Liver (tissue), 8 donors: ENCODE measurements at regions not wholly inside any gene's neighbourhood (a gene's known extent, or its start where the extent isn't known, plus 50 kb on each side); places are given as distances from the start of the nearest gene placed in this dataset.

ENCODE experiments used
- DNase-seq: peaks from one replicate; pipeline ENCODE4 v3.0.0-alpha.2; 2017; ENCODE audit warnings: low spot score
- H3K27ac ChIP-seq, 2 donors: one replicate each; pipeline ENCODE4 v1.7.0; 2013; ENCODE audit warnings: inconsistent platforms in 2 of 2, low read length in 2 of 2, control low read depth in 1 of 2, low read depth in 1 of 2, mild to moderate bottlenecking in 1 of 2
- H3K27me3 ChIP-seq, 4 donors: one replicate each; pipeline versions ENCODE4 v1.6.1 to v1.7.0; 2013; ENCODE audit warnings: low read length in 3 of 4, inconsistent platforms in 1 of 4, mild to moderate bottlenecking in 1 of 4, moderate library complexity in 1 of 4; ENCODE audit not compliant: control insufficient read depth in 4 of 4, insufficient read depth in 4 of 4
- H3K36me3 ChIP-seq, 4 donors: one replicate each; pipeline versions ENCODE4 v1.6.1 to v1.7.0; 2013; ENCODE audit warnings: low read length in 3 of 4, mild to moderate bottlenecking in 3 of 4, low read depth in 1 of 4, moderate library complexity in 1 of 4; ENCODE audit not compliant: control insufficient read depth in 4 of 4, insufficient read depth in 3 of 4
- H3K4me1 ChIP-seq, 4 donors: one replicate each; pipeline versions ENCODE4 v1.6.1 to v1.7.0; 2013; ENCODE audit warnings: low read length in 3 of 4, mild to moderate bottlenecking in 3 of 4, moderate library complexity in 1 of 4; ENCODE audit not compliant: control insufficient read depth in 4 of 4, insufficient read depth in 4 of 4
- H3K4me3 ChIP-seq, 3 donors: one replicate each; pipeline versions ENCODE4 v1.6.1 to v1.7.0; 2013; ENCODE audit warnings: low read length in 3 of 3, control low read depth in 1 of 3, low read depth in 1 of 3, mild to moderate bottlenecking in 1 of 3
- H3K9ac ChIP-seq, 2 donors: one replicate each; pipeline ENCODE4 v1.7.0; 2013; ENCODE audit warnings: low read length in 2 of 2, mild to moderate bottlenecking in 2 of 2, moderate library complexity in 2 of 2, control low read depth in 1 of 2, low read depth in 1 of 2
- H3K9me3 ChIP-seq, 4 donors: one replicate each; pipeline versions ENCODE4 v1.6.1 to v1.7.0; 2013; ENCODE audit warnings: low read length in 3 of 4; ENCODE audit not compliant: control insufficient read depth in 4 of 4
- EGR1 ChIP-seq, 2 donors: IDR thresholded peaks; 2 replicates each; pipeline ENCODE4 v1.6.1; 2016 to 2018; ENCODE audit warnings: antibody characterized with exemption in 2 of 2, low read depth in 2 of 2
- FOXA1 ChIP-seq: IDR thresholded peaks from 2 replicates; pipeline ENCODE4 v1.6.1; 2016; ENCODE audit warnings: antibody characterized with exemption
- FOXA2 ChIP-seq: IDR thresholded peaks from 2 replicates; pipeline ENCODE4 v1.6.1; 2016; ENCODE audit warnings: antibody characterized with exemption
- GABPA ChIP-seq, 2 donors: IDR thresholded peaks in 1 of 2; conservative IDR thresholded peaks in 1 of 2; 2 replicates each; pipeline ENCODE4 v1.6.1; 2016; ENCODE audit warnings: antibody characterized with exemption in 2 of 2, mild to moderate bottlenecking in 1 of 2, moderate library complexity in 1 of 2
- HNF4A ChIP-seq, 2 donors: conservative IDR thresholded peaks; 2 replicates each; pipeline ENCODE4 v1.6.1; 2016; ENCODE audit warnings: antibody characterized with exemption in 2 of 2, mild to moderate bottlenecking in 2 of 2
- HNF4G ChIP-seq: IDR thresholded peaks from 2 replicates; pipeline ENCODE4 v1.6.1; 2016; ENCODE audit warnings: antibody characterized with exemption
- JUND ChIP-seq, 2 donors: IDR thresholded peaks; 2 replicates each; pipeline ENCODE4 v1.6.1; 2016; ENCODE audit warnings: antibody characterized with exemption in 2 of 2
- NR2F2 ChIP-seq: IDR thresholded peaks from 2 replicates; pipeline ENCODE4 v1.6.1; 2016; ENCODE audit warnings: antibody characterized with exemption
- RAD21 ChIP-seq, 2 donors: IDR thresholded peaks; 2 replicates each; pipeline ENCODE4 v1.6.1; 2016; ENCODE audit warnings: antibody characterized with exemption in 2 of 2, mild to moderate bottlenecking in 2 of 2
- RXRA ChIP-seq, 2 donors: IDR thresholded peaks; 2 replicates each; pipeline ENCODE4 v1.6.1; 2017 to 2018; ENCODE audit warnings: antibody characterized with exemption in 2 of 2, mild to moderate bottlenecking in 1 of 2
- SP1 ChIP-seq: IDR thresholded peaks from 2 replicates; pipeline ENCODE4 v1.6.1; 2018; ENCODE audit warnings: antibody characterized with exemption, mild to moderate bottlenecking
- TAF1 ChIP-seq: conservative IDR thresholded peaks from 2 replicates; pipeline ENCODE4 v1.6.1; 2016; ENCODE audit warnings: antibody characterized with exemption, mild to moderate bottlenecking
- YY1 ChIP-seq: IDR thresholded peaks from 2 replicates; pipeline ENCODE4 v1.6.1; 2016; ENCODE audit warnings: antibody characterized with exemption, mild to moderate bottlenecking
- WGBS: extraction: QIAGEN DNeasy Blood & Tissue Kit; methylation state at CpG from one replicate; pipeline ENCODE4 v1.1.7; 2013; 5-methylcytosine and 5-hydroxymethylcytosine counted together
- TF ChIP-seq, protein P1 (sequence below): IDR thresholded peaks from 2 replicates; pipeline ENCODE4 v1.6.1; 2016; ENCODE audit warnings: antibody characterized with exemption, mild to moderate bottlenecking
- TF ChIP-seq, protein P2 (sequence below): IDR thresholded peaks from 2 replicates; pipeline ENCODE4 v1.6.1; 2016; ENCODE audit warnings: antibody characterized with exemption
- TF ChIP-seq, protein P3 (sequence below): IDR thresholded peaks from 2 replicates; pipeline ENCODE4 v1.6.1; 2016; ENCODE audit warnings: antibody characterized with exemption
- TF ChIP-seq, protein P4 (sequence below): fragments of 150-350 bp; IDR thresholded peaks from 2 replicates; pipeline ENCODE4 v1.5.1; 2017; ENCODE audit warnings: improper control_type of control experiment, low read depth, low read length; ENCODE audit not compliant: missing input control
- TF ChIP-seq, protein P5 (sequence below): IDR thresholded peaks from 2 replicates; pipeline ENCODE4 v1.6.1; 2016; ENCODE audit warnings: antibody characterized with exemption
- donor health status: healthy.
- donor health status: healthy.
- donor health status: healthy.
- donor health status: healthy.
- donor health status: healthy.

DNA sequence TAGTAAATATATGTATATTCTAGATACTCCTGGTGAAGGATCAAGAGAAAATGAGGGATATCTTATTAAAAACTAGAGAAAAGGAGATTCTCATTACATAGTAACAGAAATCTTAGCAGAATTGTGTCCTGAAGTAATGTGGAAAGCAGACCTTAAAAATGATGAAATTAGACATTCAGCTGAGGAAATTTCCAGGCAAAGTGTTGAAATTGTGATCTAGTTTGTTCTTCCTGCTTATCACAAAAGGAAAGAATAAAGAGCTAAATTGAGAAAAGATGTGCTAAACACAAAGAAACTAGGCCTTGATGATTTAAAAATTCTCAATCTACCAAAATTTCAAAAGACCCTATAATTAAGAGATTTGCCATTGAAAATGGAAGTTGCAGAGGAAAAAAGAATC is 362.6 kb upstream of the PLSCR5 start:
- Histone ChIP-seq H3K4me3 (no peak overlapping the region), H3K4me1 (no peaks in the 10 kb centered on the region), H3K9me3 (no peaks in the 10 kb centered on the region), H3K36me3 (no peaks in the 10 kb centered on the region), H3K27ac (no peak overlapping the region), H3K9ac (no peak overlapping the region), H3K27me3 (no peaks in the 10 kb centered on the region)
- TF ChIP-seq, protein P1, sequence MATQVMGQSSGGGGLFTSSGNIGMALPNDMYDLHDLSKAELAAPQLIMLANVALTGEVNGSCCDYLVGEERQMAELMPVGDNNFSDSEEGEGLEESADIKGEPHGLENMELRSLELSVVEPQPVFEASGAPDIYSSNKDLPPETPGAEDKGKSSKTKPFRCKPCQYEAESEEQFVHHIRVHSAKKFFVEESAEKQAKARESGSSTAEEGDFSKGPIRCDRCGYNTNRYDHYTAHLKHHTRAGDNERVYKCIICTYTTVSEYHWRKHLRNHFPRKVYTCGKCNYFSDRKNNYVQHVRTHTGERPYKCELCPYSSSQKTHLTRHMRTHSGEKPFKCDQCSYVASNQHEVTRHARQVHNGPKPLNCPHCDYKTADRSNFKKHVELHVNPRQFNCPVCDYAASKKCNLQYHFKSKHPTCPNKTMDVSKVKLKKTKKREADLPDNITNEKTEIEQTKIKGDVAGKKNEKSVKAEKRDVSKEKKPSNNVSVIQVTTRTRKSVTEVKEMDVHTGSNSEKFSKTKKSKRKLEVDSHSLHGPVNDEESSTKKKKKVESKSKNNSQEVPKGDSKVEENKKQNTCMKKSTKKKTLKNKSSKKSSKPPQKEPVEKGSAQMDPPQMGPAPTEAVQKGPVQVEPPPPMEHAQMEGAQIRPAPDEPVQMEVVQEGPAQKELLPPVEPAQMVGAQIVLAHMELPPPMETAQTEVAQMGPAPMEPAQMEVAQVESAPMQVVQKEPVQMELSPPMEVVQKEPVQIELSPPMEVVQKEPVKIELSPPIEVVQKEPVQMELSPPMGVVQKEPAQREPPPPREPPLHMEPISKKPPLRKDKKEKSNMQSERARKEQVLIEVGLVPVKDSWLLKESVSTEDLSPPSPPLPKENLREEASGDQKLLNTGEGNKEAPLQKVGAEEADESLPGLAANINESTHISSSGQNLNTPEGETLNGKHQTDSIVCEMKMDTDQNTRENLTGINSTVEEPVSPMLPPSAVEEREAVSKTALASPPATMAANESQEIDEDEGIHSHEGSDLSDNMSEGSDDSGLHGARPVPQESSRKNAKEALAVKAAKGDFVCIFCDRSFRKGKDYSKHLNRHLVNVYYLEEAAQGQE = no peak
- no peak for TF ChIP-seq FOXA1
- no peak for TF ChIP-seq SP1
- TF ChIP-seq RXRA (IDR thresholded peaks at IDR 0.05) = no peak
- TF ChIP-seq, protein P2, sequence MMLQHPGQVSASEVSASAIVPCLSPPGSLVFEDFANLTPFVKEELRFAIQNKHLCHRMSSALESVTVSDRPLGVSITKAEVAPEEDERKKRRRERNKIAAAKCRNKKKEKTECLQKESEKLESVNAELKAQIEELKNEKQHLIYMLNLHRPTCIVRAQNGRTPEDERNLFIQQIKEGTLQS = no peak
- no peak for TF ChIP-seq HNF4G
- no peak for TF ChIP-seq NR2F2
- no peak for TF ChIP-seq JUND (IDR thresholded peaks at IDR 0.05)
- no peak for TF ChIP-seq FOXA2
- no peak for TF ChIP-seq EGR1 (IDR thresholded peaks at IDR 0.05; ENCODE audit: low read depth in 2 of 2)
- TF ChIP-seq, protein P3, sequence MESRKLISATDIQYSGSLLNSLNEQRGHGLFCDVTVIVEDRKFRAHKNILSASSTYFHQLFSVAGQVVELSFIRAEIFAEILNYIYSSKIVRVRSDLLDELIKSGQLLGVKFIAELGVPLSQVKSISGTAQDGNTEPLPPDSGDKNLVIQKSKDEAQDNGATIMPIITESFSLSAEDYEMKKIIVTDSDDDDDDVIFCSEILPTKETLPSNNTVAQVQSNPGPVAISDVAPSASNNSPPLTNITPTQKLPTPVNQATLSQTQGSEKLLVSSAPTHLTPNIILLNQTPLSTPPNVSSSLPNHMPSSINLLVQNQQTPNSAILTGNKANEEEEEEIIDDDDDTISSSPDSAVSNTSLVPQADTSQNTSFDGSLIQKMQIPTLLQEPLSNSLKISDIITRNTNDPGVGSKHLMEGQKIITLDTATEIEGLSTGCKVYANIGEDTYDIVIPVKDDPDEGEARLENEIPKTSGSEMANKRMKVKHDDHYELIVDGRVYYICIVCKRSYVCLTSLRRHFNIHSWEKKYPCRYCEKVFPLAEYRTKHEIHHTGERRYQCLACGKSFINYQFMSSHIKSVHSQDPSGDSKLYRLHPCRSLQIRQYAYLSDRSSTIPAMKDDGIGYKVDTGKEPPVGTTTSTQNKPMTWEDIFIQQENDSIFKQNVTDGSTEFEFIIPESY = no peak
- TF ChIP-seq HNF4A (conservative IDR thresholded peaks at IDR 0.05) = no peak
- TF ChIP-seq RAD21 (IDR thresholded peaks at IDR 0.05) = no peak
- no peak for TF ChIP-seq GABPA (IDR thresholded peaks at IDR 0.05 in 1 of 2, conservative IDR thresholded peaks at IDR 0.05 in 1 of 2)
- no peak for TF ChIP-seq YY1
- no peak for TF ChIP-seq TAF1
- TF ChIP-seq, protein P4, sequence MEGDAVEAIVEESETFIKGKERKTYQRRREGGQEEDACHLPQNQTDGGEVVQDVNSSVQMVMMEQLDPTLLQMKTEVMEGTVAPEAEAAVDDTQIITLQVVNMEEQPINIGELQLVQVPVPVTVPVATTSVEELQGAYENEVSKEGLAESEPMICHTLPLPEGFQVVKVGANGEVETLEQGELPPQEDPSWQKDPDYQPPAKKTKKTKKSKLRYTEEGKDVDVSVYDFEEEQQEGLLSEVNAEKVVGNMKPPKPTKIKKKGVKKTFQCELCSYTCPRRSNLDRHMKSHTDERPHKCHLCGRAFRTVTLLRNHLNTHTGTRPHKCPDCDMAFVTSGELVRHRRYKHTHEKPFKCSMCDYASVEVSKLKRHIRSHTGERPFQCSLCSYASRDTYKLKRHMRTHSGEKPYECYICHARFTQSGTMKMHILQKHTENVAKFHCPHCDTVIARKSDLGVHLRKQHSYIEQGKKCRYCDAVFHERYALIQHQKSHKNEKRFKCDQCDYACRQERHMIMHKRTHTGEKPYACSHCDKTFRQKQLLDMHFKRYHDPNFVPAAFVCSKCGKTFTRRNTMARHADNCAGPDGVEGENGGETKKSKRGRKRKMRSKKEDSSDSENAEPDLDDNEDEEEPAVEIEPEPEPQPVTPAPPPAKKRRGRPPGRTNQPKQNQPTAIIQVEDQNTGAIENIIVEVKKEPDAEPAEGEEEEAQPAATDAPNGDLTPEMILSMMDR = no peak
- TF ChIP-seq, protein P5, sequence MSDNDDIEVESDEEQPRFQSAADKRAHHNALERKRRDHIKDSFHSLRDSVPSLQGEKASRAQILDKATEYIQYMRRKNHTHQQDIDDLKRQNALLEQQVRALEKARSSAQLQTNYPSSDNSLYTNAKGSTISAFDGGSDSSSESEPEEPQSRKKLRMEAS = no peak
- DNase-seq = no peak

DNA sequence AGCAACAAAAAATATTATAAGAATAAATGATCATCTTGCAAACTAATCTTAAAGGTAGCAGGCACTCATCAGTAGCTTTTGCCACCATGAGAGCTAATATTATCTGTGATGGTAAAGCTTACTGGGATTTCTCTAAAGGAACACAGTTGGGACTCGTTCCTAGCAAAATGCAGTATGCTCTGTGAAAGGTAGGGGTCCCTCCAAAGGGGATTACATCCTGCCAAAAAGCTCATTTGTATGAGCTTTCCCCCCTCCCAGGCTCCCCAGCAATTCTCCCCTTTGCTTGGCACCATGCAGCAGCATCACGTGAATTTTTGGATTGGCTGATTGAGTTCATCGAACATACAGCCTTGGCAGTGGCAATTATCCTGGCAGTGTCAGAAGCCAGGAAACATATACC is 361.0 kb upstream of the PLSCR5 start:
- H3K9me3 ChIP-seq = no peaks in the 10 kb centered on the region
- H3K9ac ChIP-seq = no peak overlapping the region
- no peak overlapping the region for H3K27ac ChIP-seq
- 79% methylated on average over 3 of the region's 3 CpGs for WGBS
- TF ChIP-seq EGR1 (IDR thresholded peaks at IDR 0.05; ENCODE audit: low read depth in 2 of 2) (no peak), RXRA (IDR thresholded peaks at IDR 0.05) (no peak), FOXA2 (no peak), GABPA (IDR thresholded peaks at IDR 0.05 in 1 of 2, conservative IDR thresholded peaks at IDR 0.05 in 1 of 2) (no peak), RAD21 (IDR thresholded peaks at IDR 0.05) (no peak), JUND (IDR thresholded peaks at IDR 0.05) (no peak)
- H3K27me3 ChIP-seq = no peaks in the 10 kb centered on the region
- no peak for DNase-seq
- no peak overlapping the region for H3K4me3 ChIP-seq
- H3K4me1 ChIP-seq = no peaks in the 10 kb centered on the region
- H3K36me3 ChIP-seq = no peaks in the 10 kb centered on the region
